ENCODE measurements at regions not wholly inside any gene's neighbourhood (a gene's known extent, or its start where the extent isn't known, plus 50 kb on each side); places are given as distances from the start of the nearest gene placed in this dataset.
"Not testable (repeated sequence)": the region's sequence is repeated elsewhere in the genome, so short reads cannot be mapped to it uniquely, and the experiment has no call there.

DNA sequence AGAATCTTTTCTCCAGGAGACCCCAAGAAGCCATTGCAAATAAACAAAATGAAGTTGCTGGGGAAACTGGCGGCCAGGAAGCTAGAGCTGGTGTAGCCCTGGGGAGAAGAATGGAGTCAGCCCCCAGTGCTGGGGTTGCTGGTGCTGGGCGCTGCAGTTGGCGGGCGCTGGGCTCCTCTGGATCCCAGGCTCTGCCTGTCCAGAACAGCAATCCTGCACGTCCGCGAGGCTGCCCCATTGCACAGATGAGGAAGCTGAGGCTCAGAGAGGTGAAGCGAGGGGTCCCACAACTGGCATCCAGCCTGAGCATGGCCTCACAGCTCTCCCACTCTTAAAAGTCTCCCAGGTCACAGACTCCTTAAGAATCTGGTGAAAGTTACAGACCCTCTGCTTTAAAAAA, 161.1 kb downstream of the OR4M2 start:
- no peak for DNase-seq

GRCh38 chr15:22242311-22242710, 162.0 kb downstream of the OR4M2 start:
- DNase-seq, result not testable (repeated sequence)

GRCh38 chr15:22243440-22244130, 163.3 kb downstream of the OR4M2 start:
- DNase-seq, result no peak

DNA sequence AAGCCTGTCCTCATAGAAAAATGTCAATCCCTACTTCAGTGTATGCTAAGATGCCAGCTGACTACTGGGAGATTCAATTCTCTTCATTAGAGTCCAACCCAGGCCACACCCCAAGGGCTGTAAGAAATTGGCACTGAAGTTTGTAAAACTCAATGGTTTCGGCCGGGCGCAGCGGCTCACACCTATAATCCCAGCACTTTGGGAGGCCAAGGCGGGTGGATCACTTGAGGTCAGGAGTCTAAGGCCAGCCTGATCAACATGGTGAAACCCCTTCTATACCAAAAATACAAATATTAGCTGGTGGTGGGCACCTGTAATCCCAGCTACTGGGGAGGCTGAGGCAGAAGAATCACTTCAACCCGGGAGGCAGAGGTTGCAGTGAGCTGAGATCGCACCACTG, 169.2 kb downstream of the OR4M2 start:
- not testable (repeated sequence) for DNase-seq

GRCh38 chr15:22250501-22251290, 170.4 kb downstream of the OR4M2 start:
- not testable (repeated sequence) for DNase-seq

- no peak for DNase-seq
Measured at GRCh38 chr15:22251422-22251821, 171.1 kb downstream of the OR4M2 start.

DNA sequence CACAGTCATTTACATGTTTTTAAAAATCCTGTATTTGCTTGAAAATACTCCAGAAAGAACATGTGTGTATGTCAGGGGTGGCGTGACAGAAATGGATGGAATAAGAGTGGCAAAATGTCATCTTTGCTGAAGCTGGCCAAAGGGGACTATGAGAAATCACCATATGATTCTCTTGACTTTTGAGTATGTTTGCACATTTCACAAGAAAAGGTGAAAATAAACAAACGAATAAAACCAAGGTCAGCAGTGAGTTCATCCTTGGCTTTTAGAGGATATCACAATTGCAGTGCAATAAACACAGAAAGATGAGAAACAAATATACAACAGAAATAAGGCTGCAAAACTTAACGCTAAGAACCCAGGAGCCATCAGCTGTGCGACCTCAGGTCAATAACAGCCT, 171.7 kb downstream of the OR4M2 start:
- not testable (repeated sequence) for DNase-seq

GRCh38 chr15:22252521-22252920, 172.2 kb downstream of the OR4M2 start:
- not testable (repeated sequence) for DNase-seq

DNA sequence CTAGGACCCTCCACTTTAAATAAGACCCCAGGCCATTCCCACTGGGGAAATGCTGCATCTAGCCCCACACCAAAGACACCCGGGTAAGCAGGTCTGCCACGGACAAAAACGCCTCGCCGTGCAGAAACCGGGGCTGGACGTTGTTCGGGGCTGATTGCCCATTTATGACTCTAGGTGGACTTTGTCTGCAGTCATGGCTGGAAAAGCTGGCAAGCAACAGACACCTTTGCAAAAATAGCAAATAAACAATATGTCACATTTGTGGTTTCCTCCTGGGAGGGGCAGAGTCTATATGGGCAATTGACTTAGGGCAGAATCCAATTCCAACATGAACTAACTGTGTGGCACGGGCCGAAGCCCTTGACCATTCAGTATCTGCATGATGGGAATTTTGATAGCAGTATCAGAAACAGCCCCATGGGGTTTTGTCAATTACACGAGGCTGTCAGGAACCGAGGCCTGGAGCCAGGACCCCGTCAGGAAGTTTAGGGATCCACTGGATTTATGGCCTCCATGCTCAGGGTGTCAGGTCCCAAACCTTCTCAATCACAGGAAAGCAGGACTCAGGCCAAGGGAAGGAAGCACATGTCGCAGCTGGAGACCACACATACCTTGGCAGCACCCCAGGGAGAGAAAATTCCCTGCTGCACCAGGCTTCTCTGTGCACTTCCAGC, 172.8 kb downstream of the OR4M2 start:
- DNase-seq, result not testable (repeated sequence)

- DNase-seq, result no peak
Measured at GRCh38 chr15:22253676-22254408, 173.5 kb downstream of the OR4M2 start.

- DNase-seq, result not testable (repeated sequence)
Measured at GRCh38 chr15:22254409-22255045, 174.2 kb downstream of the OR4M2 start.

GRCh38 chr15:22255606-22256005, 175.3 kb downstream of the OR4M2 start:
- not testable (repeated sequence) for DNase-seq

DNA sequence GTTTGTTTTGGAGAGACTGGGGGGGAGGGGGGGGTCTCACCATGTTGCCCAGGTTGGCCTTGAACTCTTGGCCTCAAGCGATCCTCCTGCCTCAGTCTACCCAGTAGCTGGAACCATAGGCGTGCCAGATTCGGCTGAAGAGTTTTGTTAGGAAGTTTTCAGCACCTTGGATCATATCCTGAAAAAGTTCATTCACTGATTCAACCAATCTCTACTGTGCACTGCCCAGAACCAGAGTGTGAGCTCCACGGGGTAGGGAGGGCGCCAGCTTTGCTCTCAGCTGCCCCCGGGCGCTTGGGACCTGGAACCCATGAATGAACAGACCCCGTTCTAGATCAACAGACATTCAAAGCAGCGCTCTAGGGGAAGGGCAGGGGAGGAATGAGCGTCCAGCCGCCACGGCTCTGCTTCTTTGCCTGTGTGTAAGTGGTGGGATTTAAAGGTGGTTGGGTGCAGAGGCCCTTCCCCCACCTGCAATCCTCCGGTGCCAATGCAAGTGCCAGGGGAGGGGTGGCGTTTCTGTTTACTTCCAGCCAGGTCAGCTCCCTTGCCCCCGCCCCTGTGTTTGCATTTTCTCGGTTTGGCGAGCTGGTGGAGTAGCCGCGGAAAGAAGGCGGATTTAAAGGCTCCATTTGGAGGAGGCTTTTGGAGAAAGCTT, 176.2 kb downstream of the OR4M2 start:
- not testable (repeated sequence) for DNase-seq

DNA sequence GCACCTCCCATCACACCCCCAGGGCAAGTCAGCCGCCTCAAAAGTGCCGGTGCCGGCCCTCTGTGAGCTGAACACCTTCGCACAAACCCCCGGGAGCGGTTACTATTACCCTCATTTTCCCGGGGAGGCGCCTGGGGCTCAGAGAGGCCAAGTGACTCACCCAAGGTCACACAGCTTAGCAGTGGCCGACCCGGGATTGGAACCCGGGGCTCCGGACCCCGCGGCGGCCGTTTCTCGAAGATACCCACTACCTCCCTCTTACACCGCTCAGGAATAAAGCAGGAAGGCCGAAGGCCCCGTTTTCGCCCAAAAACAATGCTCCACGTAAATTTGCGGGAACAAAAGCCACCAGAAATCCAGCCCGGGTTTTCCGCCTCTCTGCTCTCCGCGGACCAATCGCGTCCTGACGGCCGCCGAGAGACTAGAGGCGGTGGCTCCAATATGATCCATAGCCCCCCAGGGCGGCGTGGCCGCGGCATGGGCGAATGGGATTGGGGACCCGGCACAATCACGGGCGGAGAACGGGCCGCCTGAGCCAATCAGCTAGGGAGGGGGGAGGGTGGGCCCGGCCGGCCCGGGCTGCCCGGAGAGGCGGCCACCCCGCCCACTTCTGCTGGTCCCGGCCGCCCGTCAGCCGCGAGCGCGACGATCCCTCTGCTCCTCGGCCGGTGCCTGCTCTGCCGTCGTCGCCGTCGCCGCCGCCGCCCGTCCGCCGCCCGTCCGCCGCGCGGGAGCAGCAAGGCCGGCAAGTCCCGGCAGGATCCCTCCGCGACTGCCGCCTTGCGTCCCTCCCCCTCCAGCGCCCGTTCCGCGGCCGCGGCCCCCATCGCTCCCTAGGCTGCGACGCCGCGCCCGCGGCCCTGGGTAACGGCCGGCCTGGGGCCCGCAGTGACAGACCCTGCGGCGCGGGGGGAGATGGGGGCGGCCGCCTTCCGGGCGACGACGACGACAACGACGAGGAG, 177.0 kb downstream of the OR4M2 start:
- DNase-seq, result no peak

GRCh38 chr15:22258009-22258397, 177.7 kb downstream of the OR4M2 start:
- DNase-seq, result no peak

DNA sequence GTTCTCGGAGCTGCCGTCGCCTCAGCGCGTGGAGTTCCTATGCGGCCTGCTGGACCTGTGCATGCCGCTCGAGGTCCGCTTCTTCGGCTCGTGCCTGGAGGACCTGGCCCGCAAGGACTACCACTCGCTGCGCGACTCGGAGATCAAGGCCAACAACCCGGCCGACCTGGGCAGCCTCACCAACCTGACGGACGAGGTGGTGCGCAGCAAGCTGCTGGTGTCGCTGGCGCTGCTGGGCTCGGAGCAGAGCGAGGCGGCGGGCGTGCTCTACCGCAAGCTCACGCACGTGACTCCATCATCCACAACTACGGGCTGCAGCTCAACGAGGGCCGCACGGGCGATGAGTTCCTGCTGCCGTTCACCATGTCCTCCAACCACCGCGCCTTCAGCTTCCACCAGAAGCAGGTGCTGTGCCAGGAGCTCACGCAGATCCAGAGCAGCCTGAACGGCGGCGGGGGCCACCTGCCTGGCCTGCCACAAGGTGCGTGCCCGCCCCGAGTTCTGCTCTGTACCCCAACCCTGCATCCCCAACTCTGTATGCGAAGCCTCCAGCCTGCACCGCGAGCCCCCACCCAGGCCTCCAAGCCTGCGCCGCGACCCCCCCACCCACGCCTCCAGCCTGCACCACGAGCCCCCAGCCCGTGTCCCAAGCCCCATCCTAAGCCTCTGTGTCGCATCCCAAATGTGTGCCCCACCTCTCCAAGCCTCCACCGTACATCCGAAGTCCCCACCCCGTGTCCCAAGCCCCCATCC, 178.2 kb downstream of the OR4M2 start:
- DNase-seq, result no peak

- not testable (repeated sequence) for DNase-seq
Measured at GRCh38 chr15:22259151-22259750, 178.9 kb downstream of the OR4M2 start.

DNA sequence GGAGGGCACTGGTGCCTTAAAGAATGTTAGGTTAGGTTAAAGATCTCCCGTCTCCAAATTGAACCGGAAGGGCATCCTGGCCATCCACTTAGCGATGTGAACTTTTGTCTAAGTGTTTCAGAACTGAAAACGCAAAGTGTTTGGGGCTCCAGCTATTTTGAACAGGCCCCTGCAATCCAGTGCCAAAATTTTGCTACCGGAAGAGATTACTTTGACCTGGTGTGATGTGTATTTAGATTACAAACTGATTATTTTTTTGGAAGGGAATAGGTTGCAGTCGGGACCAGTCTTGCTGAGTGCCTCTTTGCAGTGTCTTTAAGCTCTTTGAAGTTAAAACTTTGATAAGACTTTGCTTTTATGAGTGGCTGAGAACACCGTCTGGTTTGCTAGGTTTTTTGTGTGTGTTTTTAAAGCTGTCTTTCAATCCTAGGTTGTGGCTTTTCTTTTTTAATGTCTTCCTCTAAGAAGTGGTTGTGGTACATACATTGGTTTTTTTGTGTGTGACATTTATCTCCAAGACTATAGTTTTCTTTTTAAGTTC, 179.6 kb downstream of the OR4M2 start:
- DNase-seq, result no peak

GRCh38 chr15:22262613-22263020, 182.3 kb downstream of the OR4M2 start:
- DNase-seq, result no peak
